Liver (tissue), 3 donors: ENCODE measurements at regions not wholly inside any gene's neighbourhood (a gene's known extent, or its start where the extent isn't known, plus 50 kb on each side); places are given as distances from the start of the nearest gene placed in this dataset.

Source experiments
- FOXA1 ChIP-seq: IDR thresholded peaks from 2 replicates; pipeline ENCODE4 v1.6.1; 2016; ENCODE audit warnings: antibody characterized with exemption
- GABPA ChIP-seq, 2 donors: IDR thresholded peaks in 1 of 2; conservative IDR thresholded peaks in 1 of 2; 2 replicates each; pipeline ENCODE4 v1.6.1; 2016; ENCODE audit warnings: antibody characterized with exemption in 2 of 2, mild to moderate bottlenecking in 1 of 2, moderate library complexity in 1 of 2
- JUND ChIP-seq, 2 donors: IDR thresholded peaks; 2 replicates each; pipeline ENCODE4 v1.6.1; 2016; ENCODE audit warnings: antibody characterized with exemption in 2 of 2
- TAF1 ChIP-seq: conservative IDR thresholded peaks from 2 replicates; pipeline ENCODE4 v1.6.1; 2016; ENCODE audit warnings: antibody characterized with exemption, mild to moderate bottlenecking
- YY1 ChIP-seq: IDR thresholded peaks from 2 replicates; pipeline ENCODE4 v1.6.1; 2016; ENCODE audit warnings: antibody characterized with exemption, mild to moderate bottlenecking
- TF ChIP-seq, protein P1 (sequence below): fragments of 150-350 bp; IDR thresholded peaks from 2 replicates; pipeline ENCODE4 v1.5.1; 2017; ENCODE audit warnings: improper control_type of control experiment, low read depth, low read length; ENCODE audit not compliant: missing input control
- TF ChIP-seq, protein P2 (sequence below): IDR thresholded peaks from 2 replicates; pipeline ENCODE4 v1.6.1; 2016; ENCODE audit warnings: antibody characterized with exemption
- donor health status: healthy.
- donor health status: healthy.

- TF ChIP-seq, protein P1, sequence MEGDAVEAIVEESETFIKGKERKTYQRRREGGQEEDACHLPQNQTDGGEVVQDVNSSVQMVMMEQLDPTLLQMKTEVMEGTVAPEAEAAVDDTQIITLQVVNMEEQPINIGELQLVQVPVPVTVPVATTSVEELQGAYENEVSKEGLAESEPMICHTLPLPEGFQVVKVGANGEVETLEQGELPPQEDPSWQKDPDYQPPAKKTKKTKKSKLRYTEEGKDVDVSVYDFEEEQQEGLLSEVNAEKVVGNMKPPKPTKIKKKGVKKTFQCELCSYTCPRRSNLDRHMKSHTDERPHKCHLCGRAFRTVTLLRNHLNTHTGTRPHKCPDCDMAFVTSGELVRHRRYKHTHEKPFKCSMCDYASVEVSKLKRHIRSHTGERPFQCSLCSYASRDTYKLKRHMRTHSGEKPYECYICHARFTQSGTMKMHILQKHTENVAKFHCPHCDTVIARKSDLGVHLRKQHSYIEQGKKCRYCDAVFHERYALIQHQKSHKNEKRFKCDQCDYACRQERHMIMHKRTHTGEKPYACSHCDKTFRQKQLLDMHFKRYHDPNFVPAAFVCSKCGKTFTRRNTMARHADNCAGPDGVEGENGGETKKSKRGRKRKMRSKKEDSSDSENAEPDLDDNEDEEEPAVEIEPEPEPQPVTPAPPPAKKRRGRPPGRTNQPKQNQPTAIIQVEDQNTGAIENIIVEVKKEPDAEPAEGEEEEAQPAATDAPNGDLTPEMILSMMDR: no peak
- TF ChIP-seq GABPA (IDR thresholded peaks at IDR 0.05 in 1 of 2, conservative IDR thresholded peaks at IDR 0.05 in 1 of 2): no peak
- TF ChIP-seq FOXA1: no peak
- TF ChIP-seq, protein P2, sequence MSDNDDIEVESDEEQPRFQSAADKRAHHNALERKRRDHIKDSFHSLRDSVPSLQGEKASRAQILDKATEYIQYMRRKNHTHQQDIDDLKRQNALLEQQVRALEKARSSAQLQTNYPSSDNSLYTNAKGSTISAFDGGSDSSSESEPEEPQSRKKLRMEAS: no peak
- no peak for TF ChIP-seq TAF1
- no peak for TF ChIP-seq JUND (IDR thresholded peaks at IDR 0.05)
- TF ChIP-seq YY1: no peak
Observed at GRCh38 chrY:12537226-12537854, 163.7 kb upstream of the USP9Y start.
